ENCODE measurements at regions not wholly inside any gene's neighbourhood (a gene's known extent, or its start where the extent isn't known, plus 50 kb on each side); places are given as distances from the start of the nearest gene placed in this dataset.
"Not testable (repeated sequence)": the region's sequence is repeated elsewhere in the genome, so short reads cannot be mapped to it uniquely, and the experiment has no call there.

DNA sequence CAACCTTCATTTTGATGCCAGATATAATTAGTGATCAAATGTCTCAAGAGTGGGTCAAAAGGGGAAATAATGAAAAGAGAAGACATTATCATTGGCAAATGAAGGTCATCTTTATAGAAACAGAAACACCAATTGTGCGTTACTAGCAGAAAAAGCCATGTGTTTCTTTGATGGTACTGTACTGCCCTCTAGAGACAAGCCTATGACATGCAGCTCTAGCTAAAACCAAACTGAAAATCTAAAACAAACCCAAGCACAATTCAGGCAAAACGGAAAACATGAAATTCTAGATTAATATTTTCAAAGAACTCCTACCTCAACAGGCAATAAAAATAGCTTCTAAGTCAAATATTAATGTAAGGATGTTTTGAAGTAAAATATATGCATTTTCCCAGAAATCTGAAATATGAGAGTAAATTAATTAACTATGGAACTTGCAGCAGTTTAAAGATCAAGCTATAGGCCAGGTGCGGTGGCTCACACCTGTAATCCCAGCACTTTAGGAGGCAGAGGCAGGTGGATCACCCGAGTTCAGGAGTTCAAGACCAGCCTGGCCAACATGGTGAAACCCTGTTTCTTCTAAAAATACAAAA, 115.4 kb downstream of the KLHL28 start:
- DNase-seq (ENCODE audit: extremely low spot score): peak; percentile 45
- ChIA-PET CTCF (interaction anchor here (0.7 to 2.3 kb wide), 21 partner anchors 8 to 1394 kb away, joined by 3 to 10 read pairs (median 4); no protein-coding TSS in a partner anchor), POLR2A (no interaction called here)
- TF ChIP-seq, protein P1, sequence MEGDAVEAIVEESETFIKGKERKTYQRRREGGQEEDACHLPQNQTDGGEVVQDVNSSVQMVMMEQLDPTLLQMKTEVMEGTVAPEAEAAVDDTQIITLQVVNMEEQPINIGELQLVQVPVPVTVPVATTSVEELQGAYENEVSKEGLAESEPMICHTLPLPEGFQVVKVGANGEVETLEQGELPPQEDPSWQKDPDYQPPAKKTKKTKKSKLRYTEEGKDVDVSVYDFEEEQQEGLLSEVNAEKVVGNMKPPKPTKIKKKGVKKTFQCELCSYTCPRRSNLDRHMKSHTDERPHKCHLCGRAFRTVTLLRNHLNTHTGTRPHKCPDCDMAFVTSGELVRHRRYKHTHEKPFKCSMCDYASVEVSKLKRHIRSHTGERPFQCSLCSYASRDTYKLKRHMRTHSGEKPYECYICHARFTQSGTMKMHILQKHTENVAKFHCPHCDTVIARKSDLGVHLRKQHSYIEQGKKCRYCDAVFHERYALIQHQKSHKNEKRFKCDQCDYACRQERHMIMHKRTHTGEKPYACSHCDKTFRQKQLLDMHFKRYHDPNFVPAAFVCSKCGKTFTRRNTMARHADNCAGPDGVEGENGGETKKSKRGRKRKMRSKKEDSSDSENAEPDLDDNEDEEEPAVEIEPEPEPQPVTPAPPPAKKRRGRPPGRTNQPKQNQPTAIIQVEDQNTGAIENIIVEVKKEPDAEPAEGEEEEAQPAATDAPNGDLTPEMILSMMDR (IDR thresholded peaks at IDR 0.05; ENCODE audit: control extremely low read depth, extremely low read depth, low read depth, missing control alignments): peak; percentile 90

DNA sequence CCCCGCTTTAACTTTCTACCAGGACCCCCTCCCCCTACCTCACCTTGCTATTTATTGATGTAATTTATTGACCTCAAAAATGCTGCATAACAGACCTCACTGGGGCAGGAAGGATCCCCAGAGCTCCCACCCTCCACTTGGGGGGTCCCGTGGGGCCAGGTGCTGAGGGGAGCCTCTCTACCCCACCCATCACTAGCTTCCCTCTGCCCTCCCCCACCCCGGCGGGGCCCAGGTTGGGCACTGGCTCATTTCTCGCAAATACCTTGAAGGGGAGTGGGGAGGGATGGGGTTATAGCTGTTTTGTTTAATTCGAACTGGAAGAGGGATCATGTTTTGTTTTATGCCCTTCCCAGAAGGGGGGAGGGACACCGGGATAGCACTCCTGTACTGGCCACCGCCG, 125.8 kb downstream of the KLHL28 start:
- DNase-seq (ENCODE audit: extremely low spot score); POLR2A ChIA-PET: not testable (repeated sequence)
- CTCF ChIA-PET: interaction anchor here (0.6 to 1.6 kb wide), 2 partner anchors 9 to 24 kb away, joined by 3 read pairs; no protein-coding TSS in a partner anchor

DNA sequence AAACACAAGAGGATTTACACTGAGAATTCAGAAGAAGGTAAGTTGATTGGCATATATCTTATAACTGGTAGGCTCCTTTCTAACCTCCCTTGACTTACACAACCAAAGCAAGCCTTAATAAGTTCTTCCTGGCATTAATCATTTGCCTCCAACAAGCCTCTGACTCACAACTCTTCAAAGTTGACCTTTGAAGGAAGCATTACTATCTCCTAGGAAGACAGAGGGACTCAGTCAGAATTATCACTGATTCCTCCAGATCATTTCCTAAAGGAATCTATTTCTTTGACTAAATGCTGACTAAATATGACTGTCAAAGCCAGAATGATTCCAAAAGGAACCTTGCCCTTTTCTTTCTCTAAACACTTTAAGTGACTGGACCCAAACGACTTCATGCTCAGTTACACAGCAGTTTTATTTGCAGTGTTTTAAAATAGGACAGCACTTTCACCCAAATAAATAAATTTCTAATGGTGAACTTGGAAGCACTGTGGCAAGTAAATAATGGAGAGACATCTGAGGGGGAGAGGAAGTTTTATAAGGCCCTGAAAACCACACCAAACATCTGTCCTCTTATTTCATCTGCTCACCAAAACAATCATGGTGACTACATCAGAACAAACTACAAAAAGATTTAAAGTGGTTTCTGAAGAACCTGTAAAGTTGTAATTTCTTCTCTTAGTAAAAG, 128.2 kb downstream of the KLHL28 start:
- TF ChIP-seq, protein P1 (IDR thresholded peaks at IDR 0.05; ENCODE audit: control extremely low read depth, extremely low read depth, low read depth, missing control alignments): no peak
- no peak for DNase-seq (ENCODE audit: extremely low spot score)
- ChIA-PET POLR2A (no interaction called here), CTCF (no interaction called here)

DNA sequence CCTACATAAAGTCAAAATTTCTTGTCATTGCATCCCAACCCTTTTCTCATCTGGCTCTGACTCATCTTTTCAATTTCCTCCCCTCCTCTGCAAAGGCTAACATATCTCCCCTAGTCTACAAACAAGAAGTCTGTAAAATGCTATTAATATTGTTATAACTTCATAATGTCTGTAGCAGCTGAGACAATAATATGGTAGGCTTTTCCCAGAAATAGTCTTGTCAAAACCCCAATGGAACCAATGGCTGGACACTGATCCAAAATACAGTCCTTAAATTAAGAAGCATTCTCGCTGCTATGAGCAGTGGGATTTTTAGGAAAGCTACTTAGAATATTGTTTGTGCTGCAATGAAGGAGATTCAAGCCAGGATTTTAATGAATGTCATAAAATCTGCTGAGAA, 131.4 kb downstream of the KLHL28 start:
- ChIA-PET POLR2A (no interaction called here), CTCF (no interaction called here)
- TF ChIP-seq, protein P1 (IDR thresholded peaks at IDR 0.05; ENCODE audit: control extremely low read depth, extremely low read depth, low read depth, missing control alignments): no peak

DNA sequence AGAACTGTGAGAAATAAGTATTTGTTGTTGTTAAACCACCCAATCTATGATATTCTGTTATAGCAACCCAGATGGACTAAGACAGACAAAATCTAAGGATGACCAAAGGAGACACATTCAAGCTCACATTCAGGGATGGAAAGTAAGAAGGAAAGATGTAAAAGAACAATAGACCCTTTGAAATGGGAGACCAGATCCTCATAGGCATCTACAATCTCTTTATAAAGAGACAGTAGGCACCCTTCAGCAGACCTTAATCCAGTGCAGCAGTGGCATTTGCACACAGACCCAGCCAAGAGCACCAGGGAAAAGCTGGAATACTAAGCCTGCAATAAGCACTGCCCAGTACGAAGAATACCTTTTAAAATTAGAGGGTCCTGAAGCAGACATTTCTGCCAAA, 132.7 kb downstream of the KLHL28 start:
- CTCF ChIA-PET: no interaction called here
- POLR2A ChIA-PET: no interaction called here
- DNase-seq (ENCODE audit: extremely low spot score): no peak
- TF ChIP-seq, protein P1 (IDR thresholded peaks at IDR 0.05; ENCODE audit: control extremely low read depth, extremely low read depth, low read depth, missing control alignments): no peak

More for the DNA sequence above, 131.4 kb downstream of the KLHL28 start:
- DNase-seq (ENCODE audit: extremely low spot score): no peak

DNA sequence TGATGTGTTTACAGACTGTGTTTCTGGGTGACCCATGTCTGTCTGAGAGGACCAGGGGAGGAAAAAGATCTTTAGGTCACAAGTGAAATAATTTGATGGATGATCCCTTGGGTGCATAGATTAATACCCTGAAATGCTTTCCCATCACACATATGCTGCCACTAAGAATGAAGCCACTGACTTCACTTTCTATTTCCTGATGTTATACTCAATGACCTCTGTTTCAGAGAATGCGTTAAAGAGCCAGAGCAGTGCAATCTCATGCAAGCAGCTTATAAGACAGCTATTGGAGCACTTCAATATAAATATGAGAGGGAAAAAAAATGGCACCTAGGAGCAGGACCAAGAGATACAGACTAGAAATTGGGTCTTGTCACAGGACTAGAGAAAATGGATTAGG, 133.7 kb downstream of the KLHL28 start:
- CTCF ChIA-PET: interaction anchor here (1.0 to 1.5 kb wide), 2 partner anchors 8 to 18 kb away, joined by 3 read pairs; no protein-coding TSS in a partner anchor
- POLR2A ChIA-PET: no interaction called here
- TF ChIP-seq, protein P1 (IDR thresholded peaks at IDR 0.05; ENCODE audit: control extremely low read depth, extremely low read depth, low read depth, missing control alignments): no peak
- DNase-seq (ENCODE audit: extremely low spot score): no peak

Measured in GM10248 (cell line).